Calu3 (cell line): ENCODE measurements at regions not wholly inside any gene's neighbourhood (a gene's known extent, or its start where the extent isn't known, plus 50 kb on each side); places are given as distances from the start of the nearest gene placed in this dataset.

Experiments used
- BruUV-seq: library from RNA; stranded (reverse); fragments of 400-500 nt; replicated peaks from 2 replicates; lab custom pipeline; 2021; lab: Mats Ljungman, UMichigan
- CTCF ChIA-PET: fragments of 300-600 bp; sonication (Branson Sonifier 250); formaldehyde crosslinking; loops from one replicate; lab custom pipeline; 2022; ENCODE audit warnings: antibody characterized with exemption; lab: Charles Lee
- DNase-seq: peaks from one replicate; pipeline ENCODE4 v3.0.0; 2022
- H3K27ac Mint-ChIP-seq: one replicate; pipeline ENCODE4 v1.8.0; 2022; ENCODE audit warnings: mixed read lengths; ENCODE audit not compliant: unreplicated experiment
- H3K27me3 Mint-ChIP-seq: one replicate; pipeline ENCODE4 v1.8.0; 2022; ENCODE audit warnings: mixed read lengths; ENCODE audit not compliant: unreplicated experiment
- H3K36me3 Mint-ChIP-seq: one replicate; pipeline ENCODE4 v1.8.0; 2022; ENCODE audit warnings: mild to moderate bottlenecking, moderate library complexity, mixed read lengths; ENCODE audit not compliant: insufficient read depth, unreplicated experiment
- H3K4me1 Mint-ChIP-seq: one replicate; pipeline ENCODE4 v1.8.0; 2022; ENCODE audit warnings: mild to moderate bottlenecking, low read depth, mixed read lengths; ENCODE audit not compliant: unreplicated experiment
- H3K4me3 Mint-ChIP-seq: one replicate; pipeline ENCODE4 v1.8.0; 2022; ENCODE audit warnings: mild to moderate bottlenecking, low read depth, moderate library complexity, mixed read lengths; ENCODE audit not compliant: unreplicated experiment
- H3K9me3 Mint-ChIP-seq: one replicate; pipeline ENCODE4 v1.8.0; 2022; ENCODE audit warnings: low read depth, mixed read lengths; ENCODE audit not compliant: unreplicated experiment
- CTCF ChIP-seq: fragments of 200-600 bp; IDR thresholded peaks from one replicate; pipeline ENCODE4 v1.8.0; 2022; ENCODE audit warnings: antibody characterized with exemption; ENCODE audit not compliant: unreplicated experiment
- intact Hi-C: fragments of 100-400 bp; cut with micrococcal nuclease; formaldehyde crosslinking; loops from one replicate; pipeline ENCODE4 v1.10.0; 2022; ENCODE audit not compliant: unreplicated experiment

DNA sequence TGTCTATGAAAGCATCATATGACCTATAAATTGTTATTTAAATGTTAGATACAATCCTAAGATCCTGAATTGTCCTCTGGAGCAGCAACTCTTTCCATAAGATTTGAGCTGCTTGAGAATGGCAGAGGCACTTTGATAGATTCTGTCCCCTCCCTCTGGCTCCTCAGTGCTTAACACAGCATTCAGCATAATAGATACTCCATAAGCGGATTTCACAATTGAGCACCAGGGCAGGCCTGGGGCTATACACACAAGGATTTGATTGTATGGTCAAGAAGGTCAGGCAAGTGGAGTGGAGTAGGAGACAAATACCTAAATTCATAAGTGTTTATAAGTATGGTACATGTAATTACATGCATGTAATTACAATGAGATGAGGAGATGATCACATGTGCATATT, 96.3 kb downstream of the FOXD1 start:
- peaks cover 5% of the 10 kb centered on the region for H3K36me3 Mint-ChIP-seq
- DNase-seq, result no peak
- CTCF ChIA-PET, result no interaction called here
- no peak for TF ChIP-seq CTCF
- no peak overlapping the region for H3K27ac Mint-ChIP-seq
- H3K27me3 Mint-ChIP-seq, result peaks cover 75% of the 10 kb centered on the region
- H3K4me3 Mint-ChIP-seq, result no peak overlapping the region
- H3K4me1 Mint-ChIP-seq, result no peaks in the 10 kb centered on the region
- H3K9me3 Mint-ChIP-seq, result peaks cover 12% of the 10 kb centered on the region
- intact Hi-C loops, result no loop called here
- BruUV-seq, result no TSS peak

DNA sequence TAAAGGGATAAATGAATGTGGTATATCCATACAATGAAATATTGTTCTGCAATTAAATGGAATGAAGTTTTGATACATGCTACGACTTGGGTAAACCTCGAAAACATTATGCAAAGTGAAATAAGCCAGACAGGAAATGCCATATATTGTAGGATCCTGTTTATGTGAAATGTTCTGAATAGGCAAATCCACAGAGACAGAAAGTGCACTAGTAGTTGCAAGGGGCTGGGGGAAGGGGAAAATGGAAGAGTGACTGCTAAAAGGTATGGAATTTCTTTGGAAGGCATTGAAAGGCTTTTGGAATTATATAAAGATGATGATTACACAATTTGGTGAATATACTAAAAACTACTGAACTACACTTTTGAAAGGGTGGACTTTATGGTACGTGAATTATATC, 97.0 kb downstream of the FOXD1 start:
- BruUV-seq, result no TSS peak
- intact Hi-C loops, result no loop called here
- CTCF ChIA-PET, result interaction anchor here (0.6 kb wide), 1 partner anchor 135 kb away, joined by 5 read pairs; no protein-coding TSS in a partner anchor

GRCh38 chr5:73346878-73347408, 101.6 kb downstream of the FOXD1 start:
- Mint-ChIP-seq H3K27ac (no peak overlapping the region), H3K9me3 (peaks cover 28% of the 10 kb centered on the region)

More for the DNA sequence above, 97.0 kb downstream of the FOXD1 start:
- Mint-ChIP-seq H3K4me1 (no peaks in the 10 kb centered on the region), H3K27me3 (peaks cover 75% of the 10 kb centered on the region), H3K9me3 (peaks cover 17% of the 10 kb centered on the region), H3K27ac (no peak overlapping the region), H3K4me3 (no peak overlapping the region), H3K36me3 (peaks cover 5% of the 10 kb centered on the region)
- no peak for DNase-seq
- no peak for TF ChIP-seq CTCF

GRCh38 chr5:73344835-73345234, 103.7 kb downstream of the FOXD1 start:
- Mint-ChIP-seq H3K9me3 (peaks cover 21% of the 10 kb centered on the region), H3K36me3 (peaks cover 5% of the 10 kb centered on the region), H3K4me1 (no peaks in the 10 kb centered on the region), H3K27ac (no peak overlapping the region), H3K27me3 (peaks cover 98% of the 10 kb centered on the region), H3K4me3 (no peak overlapping the region)
- TF ChIP-seq CTCF, result no peak
- BruUV-seq, result no TSS peak
- intact Hi-C loops, result no loop called here
- no peak for DNase-seq
- CTCF ChIA-PET, result no interaction called here

More at GRCh38 chr5:73346878-73347408, 101.6 kb downstream of the FOXD1 start:
- Mint-ChIP-seq H3K27me3 (peaks cover 88% of the 10 kb centered on the region), H3K4me1 (no peaks in the 10 kb centered on the region), H3K4me3 (no peak overlapping the region), H3K36me3 (peaks cover 5% of the 10 kb centered on the region)
- TF ChIP-seq CTCF, result no peak
- DNase-seq, result no peak
- BruUV-seq, result no TSS peak
- CTCF ChIA-PET, result no interaction called here
- intact Hi-C loops, result no loop called here
